Lower leg skin (tissue), 4 donors: ENCODE measurements at regions not wholly inside any gene's neighbourhood (a gene's known extent, or its start where the extent isn't known, plus 50 kb on each side); places are given as distances from the start of the nearest gene placed in this dataset.

ENCODE experiments used
- DNase-seq, 2 donors: peaks; one replicate each; pipeline ENCODE4 v3.0.0-alpha.2; 2019; ENCODE audit warnings: low spot score in 2 of 2
- H3K4me3 ChIP-seq: fragments of 200-600 bp; sonication (generic); 2 replicates; pipeline ENCODE4 v1.5.1; 2017; ENCODE audit warnings: mild to moderate bottlenecking, low read depth; ENCODE audit not compliant: poor library complexity, severe bottlenecking
- CTCF ChIP-seq, 3 donors: fragments of 450-650 bp; IDR thresholded peaks; one replicate each; pipeline ENCODE4 v1.5.1; 2016; ENCODE audit warnings: antibody characterized with exemption in 3 of 3, mild to moderate bottlenecking in 3 of 3, moderate library complexity in 2 of 3
- POLR2A ChIP-seq, 2 donors: fragments of 450-650 bp; IDR thresholded peaks; one replicate each; pipeline ENCODE4 v1.6.1; 2016 to 2017; ENCODE audit warnings: antibody characterized with exemption in 2 of 2, mild to moderate bottlenecking in 1 of 2, moderate library complexity in 1 of 2
- WGBS, 2 donors: methylation state at CpG; one replicate each; pipeline ENCODE4 v1.1.5; 2018; 5-methylcytosine and 5-hydroxymethylcytosine counted together
- intact Hi-C: fragments of 100-400 bp; cut with DNase I; formaldehyde crosslinking; loops from one replicate; pipeline ENCODE4 v1.15.0; 2023; ENCODE audit warnings: low total_unique reads

DNA sequence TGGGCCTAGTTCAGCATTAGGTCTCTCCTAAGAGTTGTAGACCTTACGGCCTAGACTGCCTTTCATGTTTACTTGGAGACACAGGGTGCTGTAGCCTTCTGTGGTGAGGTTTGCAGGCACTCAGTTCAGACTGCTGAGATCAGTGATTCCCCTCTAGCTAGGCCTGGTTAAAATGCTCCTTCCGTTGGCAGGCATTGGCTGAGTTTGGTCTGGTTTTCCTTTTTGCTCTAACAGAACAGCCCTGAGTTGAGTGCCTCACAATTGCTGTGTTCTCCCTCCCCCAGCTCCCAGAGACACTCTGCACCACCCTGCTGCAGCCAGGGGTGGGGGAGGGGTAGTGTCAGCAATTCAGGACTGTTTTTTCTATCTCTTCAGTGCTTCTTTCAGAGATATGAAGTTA, 178.9 kb upstream of the DYRK2 start:
- TF ChIP-seq CTCF (IDR thresholded peaks at IDR 0.05), result no peak
- TF ChIP-seq POLR2A (IDR thresholded peaks at IDR 0.05), result no peak
- 85 to 88% methylated on average over 2 of the region's 2 CpGs for WGBS, 2 donors
- DNase-seq, result no peak
- H3K4me3 ChIP-seq, result no peak overlapping the region
- intact Hi-C loops, result no loop called here

DNA sequence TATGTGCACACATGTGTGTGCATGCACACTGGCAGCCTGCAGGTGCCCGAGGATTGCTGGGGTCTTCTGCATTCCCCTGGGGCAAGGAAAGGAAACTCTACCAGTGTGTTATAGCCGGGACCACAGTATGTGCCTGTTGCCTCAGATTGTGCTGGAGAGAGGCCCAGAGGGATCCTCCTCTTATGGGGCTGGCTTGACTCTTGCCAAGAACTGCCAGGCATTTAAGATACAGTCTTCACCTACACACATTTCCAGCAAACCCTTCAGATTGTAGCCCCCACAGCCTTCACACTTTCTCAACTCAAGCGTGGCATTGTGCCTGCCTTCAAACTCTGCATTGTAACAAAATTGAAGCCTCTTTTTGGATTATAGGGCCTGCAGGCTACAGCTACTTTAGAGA, 176.7 kb upstream of the DYRK2 start:
- intact Hi-C loops, result no loop called here
- DNase-seq, result no peak
- H3K4me3 ChIP-seq, result no peak overlapping the region
- TF ChIP-seq CTCF (IDR thresholded peaks at IDR 0.05) (no peak), POLR2A (IDR thresholded peaks at IDR 0.05) (no peak)
- WGBS, 2 donors, result 52 to 58% methylated on average over 3 of the region's 3 CpGs

GRCh38 chr12:67472539-67472938, 176.0 kb upstream of the DYRK2 start:
- WGBS, 2 donors, result 14 to 19% methylated on average over 1 of the region's 1 CpG
- no peak for TF ChIP-seq POLR2A (IDR thresholded peaks at IDR 0.05)
- no peak for TF ChIP-seq CTCF (IDR thresholded peaks at IDR 0.05)
- peak in 1 of 2 donors; percentile 61 for DNase-seq
- intact Hi-C loops, result no loop called here
- H3K4me3 ChIP-seq, result no peak overlapping the region

DNA sequence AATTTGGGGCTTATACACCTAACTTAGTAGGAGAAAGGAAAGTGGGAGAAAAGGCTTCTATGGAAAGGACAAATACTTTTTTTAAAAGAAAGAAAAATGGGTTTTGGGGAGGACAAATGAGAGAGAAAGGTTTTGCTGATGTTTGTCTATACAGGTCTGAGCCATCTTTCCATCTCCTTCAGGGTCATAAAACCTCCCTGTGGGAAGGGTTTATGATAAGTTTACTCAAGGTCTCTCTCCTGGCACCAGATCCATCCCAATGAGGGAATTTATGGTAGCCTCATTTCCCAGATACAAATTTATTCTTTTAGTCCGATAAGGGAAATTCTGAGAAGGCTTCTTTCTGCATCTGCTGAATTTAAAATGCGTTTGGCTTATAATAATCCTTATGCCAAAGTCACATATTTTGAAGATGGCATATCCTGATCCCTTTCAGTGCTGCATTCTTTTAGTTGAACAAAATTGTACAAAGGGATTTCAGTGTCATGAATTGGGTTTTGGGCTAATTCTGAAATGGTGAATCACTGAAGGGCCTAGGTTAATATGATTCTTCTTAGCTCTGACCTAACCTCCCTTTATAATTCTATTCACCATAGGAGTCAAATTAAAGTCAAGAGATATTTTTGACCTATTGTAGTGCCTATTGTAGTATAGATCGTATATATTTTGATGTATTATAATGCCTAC, 173.5 kb upstream of the DYRK2 start:
- intact Hi-C loops, result no loop called here
- no peak overlapping the region for H3K4me3 ChIP-seq
- no peak for DNase-seq
- WGBS, 2 donors, result 90 to 96% methylated on average over 3 of the region's 3 CpGs
- TF ChIP-seq POLR2A (IDR thresholded peaks at IDR 0.05) (no peak), CTCF (IDR thresholded peaks at IDR 0.05) (no peak)

DNA sequence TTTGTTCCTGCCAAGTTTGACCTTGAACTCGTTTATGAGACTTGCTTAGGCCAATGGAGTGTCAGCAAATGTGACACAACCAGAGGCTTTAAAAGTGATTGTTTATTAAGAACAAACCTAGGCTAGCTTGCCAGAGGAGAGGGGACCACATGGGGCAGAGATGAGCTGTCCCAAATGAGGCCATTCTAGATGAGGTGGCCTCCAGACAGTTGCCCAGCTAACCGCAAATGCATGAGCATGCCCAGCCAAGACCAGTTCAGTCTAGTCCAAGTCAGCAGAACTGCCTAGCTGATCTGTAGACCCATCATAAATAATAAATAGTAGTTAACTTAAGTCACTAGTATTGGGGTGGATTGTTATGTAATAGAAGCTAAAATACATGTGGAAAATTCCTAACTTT, 172.8 kb upstream of the DYRK2 start:
- TF ChIP-seq CTCF (IDR thresholded peaks at IDR 0.05), result no peak
- TF ChIP-seq POLR2A (IDR thresholded peaks at IDR 0.05), result no peak
- DNase-seq, result no peak
- WGBS, 2 donors, result 50 to 60% methylated on average over 2 of the region's 2 CpGs
- intact Hi-C loops, result no loop called here
- H3K4me3 ChIP-seq, result no peak overlapping the region

GRCh38 chr12:67477681-67478265, 170.8 kb upstream of the DYRK2 start:
- intact Hi-C loops, result no loop called here
- no peak for DNase-seq
- H3K4me3 ChIP-seq, result no peak overlapping the region
- WGBS, 2 donors, result 70 to 78% methylated on average over 8 of the region's 8 CpGs
- TF ChIP-seq CTCF (IDR thresholded peaks at IDR 0.05) (no peak), POLR2A (IDR thresholded peaks at IDR 0.05) (no peak)
